ENCODE measurements at regions not wholly inside any gene's neighbourhood (a gene's known extent, or its start where the extent isn't known, plus 50 kb on each side); places are given as distances from the start of the nearest gene placed in this dataset.

DNA sequence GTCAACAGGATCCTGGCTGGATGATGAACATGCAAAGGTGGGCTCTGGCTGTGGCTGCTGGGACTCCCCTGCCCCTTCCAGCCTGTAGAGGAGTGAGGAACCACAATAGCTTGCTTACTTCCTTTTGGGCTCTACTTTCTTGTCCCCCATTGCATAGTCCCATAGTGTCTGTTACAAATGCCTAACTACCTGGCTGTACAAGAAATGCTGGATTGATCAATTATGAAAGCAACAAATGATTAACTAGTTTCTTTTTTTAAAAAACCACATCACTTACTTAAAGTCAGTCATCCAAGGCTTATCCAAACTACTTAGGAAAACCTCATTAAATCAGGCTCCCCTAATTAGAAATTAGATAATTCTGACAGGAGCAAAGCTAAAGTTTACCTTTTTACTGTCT, 514.1 kb upstream of the PKN2 start:
- no peak for TF ChIP-seq CTCF (IDR thresholded peaks at IDR 0.05 in 8 of 11, conservative IDR thresholded peaks at IDR 0.05 in 3 of 11)
- TF ChIP-seq POLR2A (IDR thresholded peaks at IDR 0.05), result no peak
